Neural cell (in vitro differentiated cells): ENCODE measurements at regions not wholly inside any gene's neighbourhood (a gene's known extent, or its start where the extent isn't known, plus 50 kb on each side); places are given as distances from the start of the nearest gene placed in this dataset.
A peak's percentile ranks its signal among the peaks of the same experiment; 100 is the strongest.

Experiments used
- H2AFZ ChIP-seq: fragments of 200-600, 300-800 bp; sonication (generic), shearing (Covaris generic); 2 replicates; pipeline ENCODE4 v1.6.0; 2014; ENCODE audit warnings: low read depth, mild to moderate bottlenecking, antibody characterized with exemption, low read length, moderate library complexity
- H3F3A ChIP-seq: fragments of 200-600 bp; shearing (Covaris generic); 2 replicates; pipeline ENCODE4 v1.6.1; 2016; ENCODE audit warnings: mild to moderate bottlenecking, moderate library complexity, mixed read lengths, antibody characterized with exemption, low read length; ENCODE audit not compliant: insufficient read depth, poor library complexity, severe bottlenecking
- H3K27ac ChIP-seq: fragments of 200-600, 300-800 bp; sonication (generic), shearing (Covaris generic); 2 replicates; pipeline ENCODE4 v1.5.1; 2014; ENCODE audit warnings: mild to moderate bottlenecking, low read length, moderate library complexity
- H3K27me3 ChIP-seq: fragments of 300-800, 200-600 bp; sonication (generic), shearing (Covaris generic); 2 replicates; pipeline ENCODE4 v1.6.0; 2014; ENCODE audit warnings: mild to moderate bottlenecking, low read depth, low read length, moderate library complexity; ENCODE audit not compliant: insufficient read depth
- H3K36me3 ChIP-seq: fragments of 300-800, 200-600 bp; sonication (generic), shearing (Covaris generic); 2 replicates; pipeline ENCODE4 v1.5.1; 2014; ENCODE audit warnings: mild to moderate bottlenecking, antibody characterized with exemption, low read length, moderate library complexity; ENCODE audit not compliant: insufficient read depth
- H3K4me2 ChIP-seq: fragments of 300-800, 200-600 bp; sonication (generic), shearing (Covaris generic); 2 replicates; pipeline ENCODE4 v1.6.0; 2014; ENCODE audit warnings: mild to moderate bottlenecking, low read length
- H3K4me3 ChIP-seq: fragments of 300-800, 200-600 bp; sonication (generic), shearing (Covaris generic); 2 replicates; pipeline ENCODE4 v1.5.1; 2014; ENCODE audit warnings: mild to moderate bottlenecking, low read length, moderate library complexity
- H3K79me2 ChIP-seq: fragments of 200-600 bp; shearing (Covaris generic); replicated peaks from 2 replicates; pipeline ENCODE4 v1.6.0; 2014; ENCODE audit warnings: mild to moderate bottlenecking, low read length, moderate library complexity; ENCODE audit not compliant: insufficient read depth
- H3K9ac ChIP-seq: fragments of 300-800, 200-600 bp; sonication (generic), shearing (Covaris generic); 2 replicates; pipeline ENCODE4 v1.6.1; 2016; ENCODE audit warnings: mild to moderate bottlenecking, low read length, mixed read lengths
- H3K9me2 ChIP-seq: fragments of 200-600 bp; shearing (Covaris generic); 2 replicates; pipeline ENCODE4 v1.6.1; 2016; ENCODE audit warnings: mild to moderate bottlenecking, low read length, mixed read lengths; ENCODE audit not compliant: insufficient read depth
- H3K9me3 ChIP-seq: fragments of 200-600, 300-800 bp; sonication (generic), shearing (Covaris generic); 2 replicates; pipeline ENCODE4 v1.6.1; 2016; ENCODE audit warnings: mild to moderate bottlenecking, mixed run types, low read length, moderate library complexity, mixed read lengths
- H4K20me1 ChIP-seq: fragments of 200-600 bp; shearing (Covaris generic); 2 replicates; pipeline ENCODE4 v1.6.1; 2016; ENCODE audit warnings: mild to moderate bottlenecking, mixed run types; ENCODE audit not compliant: insufficient read depth
- CTCF ChIP-seq: fragments of 450-650 bp; IDR thresholded peaks from 2 replicates; pipeline ENCODE4 v1.5.1; 2014; ENCODE audit warnings: antibody characterized with exemption, mild to moderate bottlenecking, moderate library complexity; ENCODE audit not compliant: poor library complexity, severe bottlenecking
- EP300 ChIP-seq: fragments of 450-650 bp; conservative IDR thresholded peaks from 2 replicates; pipeline ENCODE4 v1.6.1; 2014; ENCODE audit warnings: antibody characterized with exemption, mild to moderate bottlenecking, moderate library complexity; ENCODE audit not compliant: poor library complexity, severe bottlenecking
- EZH2 ChIP-seq: fragments of 200-600, 300-800 bp; shearing (Covaris generic), sonication (generic); IDR thresholded peaks from 2 replicates; pipeline ENCODE4 v1.6.1; 2014; ENCODE audit warnings: antibody characterized with exemption, low read length, borderline replicate concordance, mild to moderate bottlenecking; ENCODE audit not compliant: insufficient read depth, poor library complexity, severe bottlenecking
- MXI1 ChIP-seq: fragments of 450-650 bp; conservative IDR thresholded peaks from 2 replicates; pipeline ENCODE4 v1.6.1; 2014; ENCODE audit warnings: antibody characterized with exemption, mild to moderate bottlenecking; ENCODE audit not compliant: poor library complexity, severe bottlenecking
- POLR2AphosphoS5 ChIP-seq: IDR thresholded peaks from 2 replicates; pipeline ENCODE4 v1.6.1; 2012
- RAD21 ChIP-seq: fragments of 450-650 bp; conservative IDR thresholded peaks from 2 replicates; pipeline ENCODE4 v1.6.1; 2014; ENCODE audit warnings: antibody characterized with exemption, mild to moderate bottlenecking, moderate library complexity
- REST ChIP-seq: IDR thresholded peaks from 2 replicates; pipeline ENCODE4 v1.6.1; 2012; ENCODE audit warnings: borderline replicate concordance
- SMC3 ChIP-seq: fragments of 450-650 bp; conservative IDR thresholded peaks from 2 replicates; pipeline ENCODE4 v1.6.1; 2014; ENCODE audit warnings: antibody characterized with exemption, mild to moderate bottlenecking, moderate library complexity; ENCODE audit not compliant: poor library complexity
- TAF1 ChIP-seq: IDR thresholded peaks from 2 replicates; pipeline ENCODE4 v1.6.1; 2012; ENCODE audit warnings: low read depth

GRCh38 chr3:161559177-161559998 is 62.8 kb downstream of the OTOL1 start:
- Histone ChIP-seq H3K9ac (no peak overlapping the region), H3K4me3 (no peak overlapping the region), H3K9me2 (no peaks in the 10 kb centered on the region), H3K27ac (no peak overlapping the region), H2AFZ (no peak overlapping the region), H3K36me3 (no peaks in the 10 kb centered on the region), H3K79me2 (no peaks in the 10 kb centered on the region), H3K27me3 (no peaks in the 10 kb centered on the region), H4K20me1 (no peaks in the 10 kb centered on the region), H3F3A (no peaks in the 10 kb centered on the region), H3K4me2 (no peak overlapping the region), H3K9me3 (no peaks in the 10 kb centered on the region)
- TF ChIP-seq RAD21 = peak; percentile 83
- no peak for TF ChIP-seq EP300
- TF ChIP-seq EZH2 = no peak
- no peak for TF ChIP-seq REST
- peak; percentile 80 for TF ChIP-seq CTCF
- no peak for TF ChIP-seq MXI1
- no peak for TF ChIP-seq TAF1
- peak; percentile 62 for TF ChIP-seq SMC3

GRCh38 chr3:161560008-161560637 is 63.5 kb downstream of the OTOL1 start:
- Histone ChIP-seq H3K9ac (no peak overlapping the region), H4K20me1 (no peaks in the 10 kb centered on the region), H3K4me3 (no peak overlapping the region), H3K4me2 (no peak overlapping the region), H2AFZ (no peak overlapping the region), H3K79me2 (no peaks in the 10 kb centered on the region), H3K27ac (no peak overlapping the region), H3F3A (no peaks in the 10 kb centered on the region), H3K9me3 (no peaks in the 10 kb centered on the region), H3K27me3 (no peaks in the 10 kb centered on the region), H3K36me3 (no peaks in the 10 kb centered on the region), H3K9me2 (no peaks in the 10 kb centered on the region)
- no peak for TF ChIP-seq REST
- TF ChIP-seq RAD21 = peak; percentile 92
- no peak for TF ChIP-seq EZH2
- TF ChIP-seq CTCF = peak; percentile 89
- no peak for TF ChIP-seq MXI1
- peak; percentile 89 for TF ChIP-seq SMC3
- TF ChIP-seq EP300 = no peak
- TF ChIP-seq TAF1 = no peak
- TF ChIP-seq POLR2AphosphoS5 = no peak
